Muscle layer of duodenum (tissue), 2 donors: ENCODE measurements at regions not wholly inside any gene's neighbourhood (a gene's known extent, or its start where the extent isn't known, plus 50 kb on each side); places are given as distances from the start of the nearest gene placed in this dataset.

Experiments used
- H3K27ac ChIP-seq: one replicate; pipeline ENCODE4 v1.7.0; 2013; ENCODE audit warnings: mild to moderate bottlenecking, low read length
- H3K27me3 ChIP-seq: one replicate; pipeline ENCODE4 v1.7.0; 2013; ENCODE audit warnings: low read depth, mild to moderate bottlenecking, control low read depth, low read length
- H3K36me3 ChIP-seq, 2 donors: one replicate each; pipeline ENCODE4 v1.7.0; 2013; ENCODE audit warnings: low read length in 2 of 2, control low read depth in 1 of 2, mild to moderate bottlenecking in 1 of 2; ENCODE audit not compliant: insufficient read depth in 2 of 2, control insufficient read depth in 1 of 2
- H3K4me1 ChIP-seq, 2 donors: one replicate each; pipeline ENCODE4 v1.7.0; 2013; ENCODE audit warnings: low read length in 2 of 2, mild to moderate bottlenecking in 2 of 2, control low read depth in 1 of 2, moderate library complexity in 1 of 2; ENCODE audit not compliant: insufficient read depth in 2 of 2, control insufficient read depth in 1 of 2
- H3K4me3 ChIP-seq, 2 donors: one replicate each; pipeline ENCODE4 v1.7.0; 2013; ENCODE audit warnings: low read length in 2 of 2, low read depth in 1 of 2, mild to moderate bottlenecking in 1 of 2
- H3K9me3 ChIP-seq, 2 donors: one replicate each; pipeline ENCODE4 v1.7.0; 2013; ENCODE audit warnings: low read length in 2 of 2, control low read depth in 1 of 2, mild to moderate bottlenecking in 1 of 2; ENCODE audit not compliant: control insufficient read depth in 1 of 2
- donor health status: healthy.

GRCh38 chr2:221170548-221170947 lies 401.6 kb downstream of the EPHA4 start:
- Histone ChIP-seq H3K36me3 (no peaks in the 10 kb centered on the region), H3K4me1 (no peaks in the 10 kb centered on the region), H3K27ac (no peak overlapping the region), H3K27me3 (no peaks in the 10 kb centered on the region), H3K4me3 (no peak overlapping the region), H3K9me3 (no peaks in the 10 kb centered on the region)

- Histone ChIP-seq H3K9me3 (peaks cover 0 to 3% of the 10 kb centered on the region in 2 donors), H3K4me3 (no peak overlapping the region), H3K27ac (no peak overlapping the region), H3K27me3 (no peaks in the 10 kb centered on the region), H3K36me3 (no peaks in the 10 kb centered on the region), H3K4me1 (no peaks in the 10 kb centered on the region)
These were observed 395.4 kb downstream of the EPHA4 start for GRCh38 chr2:221176667-221177066.

GRCh38 chr2:221178139-221178538 lies 394.0 kb downstream of the EPHA4 start:
- H3K9me3 ChIP-seq: peaks cover 0 to 3% of the 10 kb centered on the region in 2 donors
- no peak overlapping the region for H3K27ac ChIP-seq
- H3K36me3 ChIP-seq: no peaks in the 10 kb centered on the region
- no peak overlapping the region for H3K4me3 ChIP-seq
- H3K27me3 ChIP-seq: no peaks in the 10 kb centered on the region
- no peaks in the 10 kb centered on the region for H3K4me1 ChIP-seq

- H3K27me3 ChIP-seq: no peaks in the 10 kb centered on the region
- H3K4me1 ChIP-seq: no peaks in the 10 kb centered on the region
- H3K9me3 ChIP-seq: peaks cover 0 to 5% of the 10 kb centered on the region in 2 donors
- no peaks in the 10 kb centered on the region for H3K36me3 ChIP-seq
- no peak overlapping the region for H3K27ac ChIP-seq
- no peak overlapping the region for H3K4me3 ChIP-seq
These were observed 385.2 kb downstream of the EPHA4 start for GRCh38 chr2:221186873-221187272.

- Histone ChIP-seq H3K9me3 (peaks cover 0 to 4% of the 10 kb centered on the region in 2 donors), H3K4me1 (no peaks in the 10 kb centered on the region), H3K36me3 (no peaks in the 10 kb centered on the region), H3K4me3 (no peak overlapping the region), H3K27me3 (no peaks in the 10 kb centered on the region), H3K27ac (no peak overlapping the region)
These were observed 382.6 kb downstream of the EPHA4 start for GRCh38 chr2:221189431-221190067.

GRCh38 chr2:221195829-221196228 lies 376.3 kb downstream of the EPHA4 start:
- Histone ChIP-seq H3K27ac (no peak overlapping the region), H3K4me3 (no peak overlapping the region), H3K36me3 (no peaks in the 10 kb centered on the region), H3K4me1 (no peaks in the 10 kb centered on the region), H3K9me3 (no peaks in the 10 kb centered on the region), H3K27me3 (no peaks in the 10 kb centered on the region)

- Histone ChIP-seq H3K4me1 (no peaks in the 10 kb centered on the region), H3K27me3 (no peaks in the 10 kb centered on the region), H3K36me3 (no peaks in the 10 kb centered on the region), H3K27ac (no peak overlapping the region), H3K4me3 (no peak overlapping the region), H3K9me3 (no peaks in the 10 kb centered on the region)
These were observed 374.8 kb downstream of the EPHA4 start for GRCh38 chr2:221197225-221197856.

GRCh38 chr2:221198309-221198708 lies 373.8 kb downstream of the EPHA4 start:
- Histone ChIP-seq H3K9me3 (no peaks in the 10 kb centered on the region), H3K27ac (no peak overlapping the region), H3K27me3 (no peaks in the 10 kb centered on the region), H3K36me3 (no peaks in the 10 kb centered on the region), H3K4me3 (no peak overlapping the region), H3K4me1 (no peaks in the 10 kb centered on the region)

- H3K36me3 ChIP-seq: no peaks in the 10 kb centered on the region
- no peak overlapping the region for H3K27ac ChIP-seq
- H3K9me3 ChIP-seq: no peaks in the 10 kb centered on the region
- no peaks in the 10 kb centered on the region for H3K27me3 ChIP-seq
- no peaks in the 10 kb centered on the region for H3K4me1 ChIP-seq
- H3K4me3 ChIP-seq: no peak overlapping the region
These were observed 371.8 kb downstream of the EPHA4 start for GRCh38 chr2:221200184-221200839.

- Histone ChIP-seq H3K27me3 (no peaks in the 10 kb centered on the region), H3K36me3 (no peaks in the 10 kb centered on the region), H3K4me3 (no peak overlapping the region), H3K27ac (no peak overlapping the region), H3K9me3 (no peaks in the 10 kb centered on the region), H3K4me1 (no peaks in the 10 kb centered on the region)
These were observed 369.7 kb downstream of the EPHA4 start for GRCh38 chr2:221202431-221202830.

- no peaks in the 10 kb centered on the region for H3K27me3 ChIP-seq
- H3K27ac ChIP-seq: no peak overlapping the region
- H3K4me3 ChIP-seq: no peak overlapping the region
These were observed 369.0 kb downstream of the EPHA4 start for GRCh38 chr2:221203125-221203524.

More at GRCh38 chr2:221203125-221203524, 369.0 kb downstream of the EPHA4 start:
- Histone ChIP-seq H3K36me3 (no peaks in the 10 kb centered on the region), H3K4me1 (no peaks in the 10 kb centered on the region), H3K9me3 (no peaks in the 10 kb centered on the region)
